IMR-90 (cell line): ENCODE measurements at regions not wholly inside any gene's neighbourhood (a gene's known extent, or its start where the extent isn't known, plus 50 kb on each side); places are given as distances from the start of the nearest gene placed in this dataset.

Experiments
- ATAC-seq: fragments of 200-7000 bp; cut with Tn5 transposase; 2 replicates; pipeline ENCODE4 v1.9.1; 2020; ENCODE audit warnings: low read depth, mild to moderate bottlenecking, moderate library complexity
- BruUV-seq: library from RNA; stranded (reverse); fragments of 400-500 nt; replicated peaks from 2 replicates; lab custom pipeline; 2021; lab: Mats Ljungman, UMichigan
- CTCF ChIA-PET: fragments of 300-600 bp; formaldehyde crosslinking; extraction: SDS; loops from one replicate; lab custom pipeline; 2021; ENCODE audit warnings: antibody characterized with exemption; lab: Yijun Ruan, JAX
- POLR2A ChIA-PET: fragments of 300-600 bp; sonication (Branson Sonifier 250); formaldehyde crosslinking; loops from one replicate; lab custom pipeline; 2022; ENCODE audit warnings: antibody characterized with exemption; ENCODE audit not compliant: unreplicated experiment; lab: Charles Lee
- DNase-seq: peaks from one replicate; pipeline ENCODE4 v3.0.0; 2013
- H2AFZ ChIP-seq: replicated peaks from 2 replicates; pipeline ENCODE3; 2013; ENCODE audit warnings: low read length, mild to moderate bottlenecking; ENCODE audit not compliant: poor library complexity
- H2AK5ac ChIP-seq: 2 replicates; pipeline ENCODE4 v1.6.1; 2013; ENCODE audit warnings: low read depth, low read length, inconsistent platforms
- H2AK9ac ChIP-seq: replicated peaks from 2 replicates; pipeline ENCODE3; 2013; ENCODE audit warnings: mild to moderate bottlenecking, low read depth, low read length, moderate library complexity; ENCODE audit not compliant: poor library complexity
- H2BK120ac ChIP-seq: 2 replicates; pipeline ENCODE4 v1.6.1; 2013; ENCODE audit warnings: low read depth, low read length, inconsistent platforms
- H2BK15ac ChIP-seq: 3 replicates; pipeline ENCODE4 v1.6.1; 2013; ENCODE audit warnings: low read depth, low read length, inconsistent platforms
- H2BK20ac ChIP-seq: 2 replicates; pipeline ENCODE4 v1.6.1; 2013; ENCODE audit warnings: low read depth, mild to moderate bottlenecking, inconsistent platforms, low read length, moderate library complexity
- H2BK5ac ChIP-seq: 2 replicates; pipeline ENCODE4 v1.6.1; 2013; ENCODE audit warnings: mild to moderate bottlenecking, low read depth, low read length, inconsistent platforms; ENCODE audit not compliant: poor library complexity, severe bottlenecking
- H3K14ac ChIP-seq: replicated peaks from 2 replicates; pipeline ENCODE4 v1.6.1; 2013; ENCODE audit warnings: low read depth, low read length, inconsistent platforms
- H3K18ac ChIP-seq: 2 replicates; pipeline ENCODE4 v1.6.1; 2013; ENCODE audit warnings: low read depth, low read length, control low read depth
- H3K23ac ChIP-seq: 2 replicates; pipeline ENCODE4 v1.6.1; 2013; ENCODE audit warnings: low read depth, low read length, inconsistent platforms
- H3K27ac ChIP-seq: 2 replicates; pipeline ENCODE4 v1.5.1; 2013; ENCODE audit warnings: mild to moderate bottlenecking, control low read depth, low read length; ENCODE audit not compliant: insufficient read depth
- H3K27me3 ChIP-seq: 2 replicates; pipeline ENCODE4 v1.6.1; 2013; ENCODE audit warnings: low read length; ENCODE audit not compliant: control insufficient read depth, insufficient read depth
- H3K36me3 ChIP-seq: 2 replicates; pipeline ENCODE4 v1.6.1; 2013; ENCODE audit warnings: low read length, mixed read lengths; ENCODE audit not compliant: control insufficient read depth, insufficient read depth
- H3K4ac ChIP-seq: 2 replicates; pipeline ENCODE4 v1.6.1; 2013; ENCODE audit warnings: low read depth, low read length, inconsistent platforms
- H3K4me1 ChIP-seq: 2 replicates; pipeline ENCODE4 v1.6.1; 2013; ENCODE audit warnings: low read length, mixed read lengths; ENCODE audit not compliant: control insufficient read depth, insufficient read depth
- H3K4me2 ChIP-seq: 2 replicates; pipeline ENCODE4 v1.6.1; 2013; ENCODE audit warnings: low read depth, mild to moderate bottlenecking, control low read depth, low read length, moderate library complexity
- H3K4me3 ChIP-seq: 2 replicates; pipeline ENCODE4 v1.5.1; 2013; ENCODE audit warnings: low read depth, mild to moderate bottlenecking, control low read depth, low read length, moderate library complexity; ENCODE audit not compliant: insufficient read depth
- H3K56ac ChIP-seq: 2 replicates; pipeline ENCODE4 v1.6.1; 2013; ENCODE audit warnings: low read length, inconsistent platforms; ENCODE audit not compliant: insufficient read depth; ENCODE audit errors: extremely low read depth
- H3K79me1 ChIP-seq, 2 experiments: 2 replicates each; pipeline ENCODE4 v1.6.1; 2013; ENCODE audit warnings: low read length in 2 of 2, inconsistent platforms in 1 of 2, low read depth in 1 of 2
- H3K9ac ChIP-seq: 2 replicates; pipeline ENCODE4 v1.6.1; 2013; ENCODE audit warnings: low read depth, low read length, control low read depth
- H3K9me1 ChIP-seq: 2 replicates; pipeline ENCODE4 v1.6.1; 2013; ENCODE audit warnings: low read length, inconsistent platforms; ENCODE audit not compliant: insufficient read depth
- H3K9me3 ChIP-seq: 2 replicates; pipeline ENCODE4 v1.6.1; 2013; ENCODE audit warnings: low read length; ENCODE audit not compliant: control insufficient read depth, insufficient read depth
- H4K20me1 ChIP-seq: 2 replicates; pipeline ENCODE4 v1.6.1; 2013; ENCODE audit warnings: low read length, inconsistent platforms; ENCODE audit not compliant: insufficient read depth
- H4K5ac ChIP-seq: 2 replicates; pipeline ENCODE4 v1.6.1; 2013; ENCODE audit warnings: mild to moderate bottlenecking, low read depth, low read length, control low read depth
- H4K8ac ChIP-seq, 2 experiments: 2 replicates each; pipeline ENCODE4 v1.6.1; 2013; ENCODE audit warnings: low read depth in 2 of 2, low read length in 2 of 2, control low read depth in 1 of 2, inconsistent platforms in 1 of 2
- H4K91ac ChIP-seq: 2 replicates; pipeline ENCODE4 v1.6.1; 2013; ENCODE audit warnings: low read depth, low read length, inconsistent platforms; ENCODE audit not compliant: insufficient read depth
- BHLHE40 ChIP-seq: fragments of 150-350 bp; IDR thresholded peaks from 2 replicates; pipeline ENCODE4 v1.6.1; 2016; ENCODE audit warnings: mild to moderate bottlenecking, low read depth, low read length
- CEBPB ChIP-seq: IDR thresholded peaks from 2 replicates; pipeline ENCODE4 v1.6.1; 2012; ENCODE audit warnings: low read depth, low read length, improper control_type of control experiment
- CHD1 ChIP-seq: IDR thresholded peaks from 2 replicates; pipeline ENCODE4 v1.6.1; 2012; ENCODE audit warnings: low read depth, low read length, improper control_type of control experiment
- FOS ChIP-seq: fragments of 150-350 bp; IDR thresholded peaks from 2 replicates; pipeline ENCODE4 v1.6.1; 2016; ENCODE audit warnings: low read depth, low read length
- MAFK ChIP-seq: IDR thresholded peaks from 2 replicates; pipeline ENCODE4 v1.6.1; 2012; ENCODE audit warnings: low read depth, low read length, improper control_type of control experiment
- MAZ ChIP-seq: IDR thresholded peaks from 2 replicates; pipeline ENCODE4 v1.6.1; 2012; ENCODE audit warnings: low read depth, mild to moderate bottlenecking, low read length, improper control_type of control experiment, moderate library complexity, borderline replicate concordance
- MXI1 ChIP-seq: IDR thresholded peaks from 2 replicates; pipeline ENCODE4 v1.6.1; 2012; ENCODE audit warnings: low read depth, mild to moderate bottlenecking, low read length, moderate library complexity, borderline replicate concordance
- NFE2L2 ChIP-seq: fragments of 150-350 bp; IDR thresholded peaks from 2 replicates; pipeline ENCODE4 v1.6.1; 2016; ENCODE audit warnings: low read depth, mild to moderate bottlenecking, low read length
- POLR2A ChIP-seq: IDR thresholded peaks from 2 replicates; pipeline ENCODE4 v1.6.1; 2012; ENCODE audit warnings: mild to moderate bottlenecking, low read depth, low read length
- RAD21 ChIP-seq: IDR thresholded peaks from 2 replicates; pipeline ENCODE4 v1.6.1; 2012; ENCODE audit warnings: low read length, improper control_type of control experiment
- RCOR1 ChIP-seq: IDR thresholded peaks from 2 replicates; pipeline ENCODE4 v1.6.1; 2012; ENCODE audit warnings: mild to moderate bottlenecking, low read length, improper control_type of control experiment; ENCODE audit not compliant: insufficient replicate concordance
- RFX5 ChIP-seq: IDR thresholded peaks from 2 replicates; pipeline ENCODE4 v1.8.0; 2012; ENCODE audit warnings: low read depth, mild to moderate bottlenecking, low read length, moderate library complexity
- SMC3 ChIP-seq: fragments of 150-350 bp; IDR thresholded peaks from 2 replicates; pipeline ENCODE4 v1.6.1; 2016; ENCODE audit warnings: low read depth, mild to moderate bottlenecking, antibody characterized with exemption, low read length, moderate library complexity
- dilution Hi-C: fragments of 300-500 bp; cut with HindIII; formaldehyde crosslinking; loops from one replicate; pipeline ENCODE4 v1.14.3; 2018; ENCODE audit warnings: low sequenced_read_pairs; ENCODE audit not compliant: unreplicated experiment
- in situ Hi-C: fragments of 300-500 bp; cut with MboI; formaldehyde crosslinking; loops from 3 replicates; pipeline ENCODE4 v1.14.3; 2019; ENCODE audit warnings: low sequenced_read_pairs, inconsistent platforms, mixed read lengths
- intact Hi-C: fragments of 100-400 bp; cut with micrococcal nuclease; formaldehyde crosslinking; loops from 2 replicates; pipeline ENCODE4 v1.10.0; 2022
- TF ChIP-seq, protein P1 (sequence below): fragments of 150-350 bp; IDR thresholded peaks from 2 replicates; pipeline ENCODE4 v1.6.1; 2017; ENCODE audit warnings: mild to moderate bottlenecking, antibody characterized with exemption, low read length, low read depth
- TF ChIP-seq, protein P2 (sequence below): conservative IDR thresholded peaks from 2 replicates; pipeline ENCODE4 v1.5.1; 2012; ENCODE audit warnings: mild to moderate bottlenecking, low read depth, low read length, improper control_type of control experiment
- TF ChIP-seq, protein P3 (sequence below): fragments of 150-350 bp; IDR thresholded peaks from 2 replicates; pipeline ENCODE4 v1.6.1; 2016; ENCODE audit warnings: low read depth, mild to moderate bottlenecking, low read length, moderate library complexity, borderline replicate concordance

DNA sequence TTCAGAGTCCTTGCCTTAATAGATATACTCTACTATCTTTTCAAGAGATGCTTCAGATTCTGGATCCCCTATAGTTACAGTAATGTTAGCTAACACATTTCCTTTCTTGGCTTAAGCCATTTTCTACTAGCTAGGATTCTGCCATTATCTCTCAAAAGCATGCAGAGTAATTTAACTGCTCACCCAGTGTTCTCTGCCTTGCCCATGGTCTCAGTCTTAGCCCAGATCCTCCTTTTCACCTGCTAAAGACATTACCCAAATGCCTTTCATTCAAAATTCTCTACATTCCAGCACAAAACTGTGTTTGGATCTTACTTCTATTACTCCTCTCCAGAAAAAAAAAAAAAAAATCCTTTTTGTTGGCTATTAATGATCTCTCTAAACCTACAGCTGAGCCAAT lies 474.2 kb upstream of the LRRTM1 start:
- in situ Hi-C loops, result no loop called here
- BruUV-seq, result no TSS peak
- 0 out of 2 replicates have a peak, but pooled peaks cover 2% of the 10 kb centered on the region for H3K9me3 ChIP-seq
- H4K5ac ChIP-seq, result no peak overlapping the region
- no peaks in the 10 kb centered on the region for H4K20me1 ChIP-seq
- H3K4me1 ChIP-seq, result no peaks in the 10 kb centered on the region
- H3K14ac ChIP-seq, result no peak overlapping the region
- H3K4ac ChIP-seq, result no peak overlapping the region
- DNase-seq (no peak), ATAC-seq (no peak)
- ChIA-PET CTCF (interaction anchor here (0.6 kb wide), 1 partner anchor 449 kb away, joined by 3 read pairs; no protein-coding TSS in a partner anchor), POLR2A (no interaction called here)
- no peaks in the 10 kb centered on the region for H3K36me3 ChIP-seq
- H3K23ac ChIP-seq, result no peak overlapping the region
- H2BK5ac ChIP-seq, result no peak overlapping the region
- no peak overlapping the region for H3K18ac ChIP-seq
- H3K4me3 ChIP-seq, result no peak overlapping the region
- H3K9me1 ChIP-seq, result no peaks in the 10 kb centered on the region
- H3K27me3 ChIP-seq, result no peaks in the 10 kb centered on the region
- no peak overlapping the region for H3K4me2 ChIP-seq
- H2AFZ ChIP-seq, result no peak overlapping the region
- H3K27ac ChIP-seq, result no peak overlapping the region
- no peak overlapping the region for H2BK15ac ChIP-seq
- H3K79me1 ChIP-seq, result no peaks in the 10 kb centered on the region
- H2BK20ac ChIP-seq, result no peak overlapping the region
- dilution Hi-C loops, result no loop called here
- no peak overlapping the region for H2AK5ac ChIP-seq
- no peak overlapping the region for H2AK9ac ChIP-seq
- no peak for TF ChIP-seq MAFK
- TF ChIP-seq FOS, result no peak
- TF ChIP-seq RAD21, result no peak
- TF ChIP-seq, protein P1, sequence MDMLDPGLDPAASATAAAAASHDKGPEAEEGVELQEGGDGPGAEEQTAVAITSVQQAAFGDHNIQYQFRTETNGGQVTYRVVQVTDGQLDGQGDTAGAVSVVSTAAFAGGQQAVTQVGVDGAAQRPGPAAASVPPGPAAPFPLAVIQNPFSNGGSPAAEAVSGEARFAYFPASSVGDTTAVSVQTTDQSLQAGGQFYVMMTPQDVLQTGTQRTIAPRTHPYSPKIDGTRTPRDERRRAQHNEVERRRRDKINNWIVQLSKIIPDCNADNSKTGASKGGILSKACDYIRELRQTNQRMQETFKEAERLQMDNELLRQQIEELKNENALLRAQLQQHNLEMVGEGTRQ, result no peak
- no peak for TF ChIP-seq CHD1
- no peak for TF ChIP-seq CEBPB
- TF ChIP-seq RFX5, result no peak
- TF ChIP-seq, protein P2, sequence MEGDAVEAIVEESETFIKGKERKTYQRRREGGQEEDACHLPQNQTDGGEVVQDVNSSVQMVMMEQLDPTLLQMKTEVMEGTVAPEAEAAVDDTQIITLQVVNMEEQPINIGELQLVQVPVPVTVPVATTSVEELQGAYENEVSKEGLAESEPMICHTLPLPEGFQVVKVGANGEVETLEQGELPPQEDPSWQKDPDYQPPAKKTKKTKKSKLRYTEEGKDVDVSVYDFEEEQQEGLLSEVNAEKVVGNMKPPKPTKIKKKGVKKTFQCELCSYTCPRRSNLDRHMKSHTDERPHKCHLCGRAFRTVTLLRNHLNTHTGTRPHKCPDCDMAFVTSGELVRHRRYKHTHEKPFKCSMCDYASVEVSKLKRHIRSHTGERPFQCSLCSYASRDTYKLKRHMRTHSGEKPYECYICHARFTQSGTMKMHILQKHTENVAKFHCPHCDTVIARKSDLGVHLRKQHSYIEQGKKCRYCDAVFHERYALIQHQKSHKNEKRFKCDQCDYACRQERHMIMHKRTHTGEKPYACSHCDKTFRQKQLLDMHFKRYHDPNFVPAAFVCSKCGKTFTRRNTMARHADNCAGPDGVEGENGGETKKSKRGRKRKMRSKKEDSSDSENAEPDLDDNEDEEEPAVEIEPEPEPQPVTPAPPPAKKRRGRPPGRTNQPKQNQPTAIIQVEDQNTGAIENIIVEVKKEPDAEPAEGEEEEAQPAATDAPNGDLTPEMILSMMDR, result no peak
- no peak for TF ChIP-seq MAZ
- no peak for TF ChIP-seq BHLHE40
- TF ChIP-seq NFE2L2, result no peak
- TF ChIP-seq MXI1, result no peak
- TF ChIP-seq POLR2A, result no peak
- TF ChIP-seq, protein P3, sequence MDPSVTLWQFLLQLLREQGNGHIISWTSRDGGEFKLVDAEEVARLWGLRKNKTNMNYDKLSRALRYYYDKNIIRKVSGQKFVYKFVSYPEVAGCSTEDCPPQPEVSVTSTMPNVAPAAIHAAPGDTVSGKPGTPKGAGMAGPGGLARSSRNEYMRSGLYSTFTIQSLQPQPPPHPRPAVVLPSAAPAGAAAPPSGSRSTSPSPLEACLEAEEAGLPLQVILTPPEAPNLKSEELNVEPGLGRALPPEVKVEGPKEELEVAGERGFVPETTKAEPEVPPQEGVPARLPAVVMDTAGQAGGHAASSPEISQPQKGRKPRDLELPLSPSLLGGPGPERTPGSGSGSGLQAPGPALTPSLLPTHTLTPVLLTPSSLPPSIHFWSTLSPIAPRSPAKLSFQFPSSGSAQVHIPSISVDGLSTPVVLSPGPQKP, result no peak
- TF ChIP-seq SMC3, result no peak
- TF ChIP-seq RCOR1, result no peak
- H3K9ac ChIP-seq, result no peak overlapping the region
- no peak overlapping the region for H4K8ac ChIP-seq
- intact Hi-C loops, result no loop called here
- H3K56ac ChIP-seq, result no peak overlapping the region
- no peak overlapping the region for H2BK120ac ChIP-seq
- no peak overlapping the region for H4K91ac ChIP-seq
